ENCODE measurements at regions not wholly inside any gene's neighbourhood (a gene's known extent, or its start where the extent isn't known, plus 50 kb on each side); places are given as distances from the start of the nearest gene placed in this dataset.

DNA sequence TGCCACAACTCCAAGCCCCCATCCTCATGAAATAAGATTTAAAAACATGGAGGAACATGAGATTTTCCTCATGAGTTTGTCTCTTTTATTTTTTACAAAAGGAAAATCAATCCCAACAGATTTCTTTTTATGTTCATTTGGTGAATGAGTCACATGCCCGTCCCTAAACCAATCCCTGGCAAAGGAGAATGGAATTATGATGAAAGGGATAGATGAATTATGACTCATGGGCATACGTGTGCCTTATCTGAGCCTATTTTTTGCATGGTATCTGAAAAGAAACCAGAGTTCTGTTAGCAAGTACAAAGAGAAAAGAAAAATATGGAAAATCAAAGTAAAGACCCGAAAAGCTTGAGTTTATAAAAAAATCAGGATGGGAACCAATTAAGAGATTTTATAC lies 267.5 kb upstream of the TMEM161B start:
- intact Hi-C loops (cut with DNase I; ENCODE audit: low total_unique reads), result no loop called here
- no peaks in the 10 kb centered on the region for H3K36me3 ChIP-seq
- TF ChIP-seq, protein P1, sequence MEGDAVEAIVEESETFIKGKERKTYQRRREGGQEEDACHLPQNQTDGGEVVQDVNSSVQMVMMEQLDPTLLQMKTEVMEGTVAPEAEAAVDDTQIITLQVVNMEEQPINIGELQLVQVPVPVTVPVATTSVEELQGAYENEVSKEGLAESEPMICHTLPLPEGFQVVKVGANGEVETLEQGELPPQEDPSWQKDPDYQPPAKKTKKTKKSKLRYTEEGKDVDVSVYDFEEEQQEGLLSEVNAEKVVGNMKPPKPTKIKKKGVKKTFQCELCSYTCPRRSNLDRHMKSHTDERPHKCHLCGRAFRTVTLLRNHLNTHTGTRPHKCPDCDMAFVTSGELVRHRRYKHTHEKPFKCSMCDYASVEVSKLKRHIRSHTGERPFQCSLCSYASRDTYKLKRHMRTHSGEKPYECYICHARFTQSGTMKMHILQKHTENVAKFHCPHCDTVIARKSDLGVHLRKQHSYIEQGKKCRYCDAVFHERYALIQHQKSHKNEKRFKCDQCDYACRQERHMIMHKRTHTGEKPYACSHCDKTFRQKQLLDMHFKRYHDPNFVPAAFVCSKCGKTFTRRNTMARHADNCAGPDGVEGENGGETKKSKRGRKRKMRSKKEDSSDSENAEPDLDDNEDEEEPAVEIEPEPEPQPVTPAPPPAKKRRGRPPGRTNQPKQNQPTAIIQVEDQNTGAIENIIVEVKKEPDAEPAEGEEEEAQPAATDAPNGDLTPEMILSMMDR (IDR thresholded peaks at IDR 0.05), result no peak
- no peaks in the 10 kb centered on the region for H3K27me3 ChIP-seq
- H3K4me1 ChIP-seq, result no peaks in the 10 kb centered on the region
- DNase-seq, result no peak
- H3K4me3 ChIP-seq, result no peak overlapping the region
- H3K9me3 ChIP-seq, result no peaks in the 10 kb centered on the region
- H3K27ac ChIP-seq, result no peak overlapping the region

DNA sequence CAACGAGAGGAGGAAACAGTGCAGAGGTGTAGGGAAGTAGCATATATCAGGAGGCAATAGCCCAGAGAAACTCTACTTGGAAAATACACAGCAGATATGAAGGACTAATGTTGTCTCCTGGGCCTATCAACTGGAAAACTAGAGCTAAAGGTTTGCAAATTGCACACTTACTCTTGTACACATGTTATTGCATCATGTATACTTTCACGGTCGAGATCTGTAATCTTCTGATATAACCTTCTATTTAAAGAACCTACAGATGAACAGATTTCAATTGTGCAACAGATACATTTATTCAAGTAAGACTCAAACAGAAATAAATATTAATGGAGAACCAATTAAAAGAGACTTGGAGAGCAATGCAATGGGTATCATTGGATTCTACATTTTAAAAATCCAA lies 256.3 kb upstream of the TMEM161B start:
- no peak for DNase-seq
- Histone ChIP-seq H3K4me3 (no peak overlapping the region), H3K36me3 (no peaks in the 10 kb centered on the region), H3K9me3 (no peaks in the 10 kb centered on the region), H3K4me1 (no peaks in the 10 kb centered on the region), H3K27me3 (no peaks in the 10 kb centered on the region), H3K27ac (no peak overlapping the region)
- TF ChIP-seq, protein P1 (IDR thresholded peaks at IDR 0.05), result no peak
- intact Hi-C loops (cut with DNase I; ENCODE audit: low total_unique reads), result no loop called here

DNA sequence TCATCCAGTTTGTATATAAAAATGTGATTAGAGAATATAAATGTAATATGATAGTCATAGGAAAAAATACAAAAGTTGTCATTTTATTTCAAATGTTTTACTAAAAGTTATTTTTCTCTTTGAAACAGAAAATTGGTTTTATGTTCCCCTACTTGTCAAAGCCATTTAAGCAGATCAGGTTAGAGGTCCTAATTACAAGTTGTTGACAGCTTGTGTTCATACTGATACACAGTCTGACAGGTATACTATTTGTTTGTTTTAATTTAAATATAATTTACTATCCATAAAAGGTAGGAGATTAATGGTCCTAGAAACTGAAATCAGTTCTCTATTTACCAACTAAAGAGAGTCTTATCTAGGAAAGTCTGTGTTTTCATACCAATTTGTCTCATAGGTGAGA lies 250.4 kb upstream of the TMEM161B start:
- no peak overlapping the region for H3K4me3 ChIP-seq
- no peak for DNase-seq
- H3K27me3 ChIP-seq, result no peaks in the 10 kb centered on the region
- TF ChIP-seq, protein P1 (IDR thresholded peaks at IDR 0.05), result no peak
- no peak overlapping the region for H3K27ac ChIP-seq
- no peaks in the 10 kb centered on the region for H3K9me3 ChIP-seq
- no peaks in the 10 kb centered on the region for H3K4me1 ChIP-seq
- intact Hi-C loops (cut with DNase I; ENCODE audit: low total_unique reads), result no loop called here
- no peaks in the 10 kb centered on the region for H3K36me3 ChIP-seq

DNA sequence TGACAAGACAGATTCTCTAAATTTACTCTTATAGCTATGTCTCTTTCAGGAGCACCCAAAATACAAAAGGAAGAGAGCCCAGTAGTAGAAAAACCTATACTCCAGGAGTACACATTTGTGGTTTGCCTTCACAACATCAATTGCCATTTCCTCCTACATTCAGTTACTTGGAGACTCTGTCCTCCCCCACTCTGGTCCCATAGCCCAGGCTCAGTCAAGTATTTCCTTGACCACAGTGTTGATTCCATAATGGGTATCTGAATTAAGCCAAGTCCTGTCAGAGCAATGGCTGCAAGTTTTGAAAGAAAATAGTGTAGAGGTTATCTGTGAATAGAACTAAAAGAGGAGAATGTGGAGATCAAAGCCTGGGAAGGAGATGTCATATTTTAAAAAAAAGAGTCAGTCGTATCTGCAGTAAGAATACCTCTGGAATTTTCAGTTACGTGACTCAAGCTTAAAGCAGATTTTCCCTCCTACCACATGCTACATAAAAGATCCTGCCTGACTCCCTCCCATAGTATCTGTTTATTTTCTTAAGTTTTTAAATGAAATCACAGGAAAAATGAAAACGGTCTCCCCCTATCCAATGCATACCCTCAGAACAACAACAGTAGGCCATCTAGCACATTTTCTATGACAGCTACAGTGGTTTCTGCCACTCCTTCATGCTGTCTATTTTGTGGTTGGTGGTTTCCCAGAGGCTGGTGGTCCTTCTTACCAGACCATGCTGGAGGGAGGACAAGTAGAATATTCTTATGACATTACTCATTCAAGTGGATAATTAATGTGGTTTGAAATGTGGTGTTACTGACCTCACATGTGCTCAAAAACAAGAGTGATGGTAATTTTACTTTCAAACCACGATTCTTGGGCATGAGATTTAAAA lies 249.7 kb upstream of the TMEM161B start:
- DNase-seq, result no peak

DNA sequence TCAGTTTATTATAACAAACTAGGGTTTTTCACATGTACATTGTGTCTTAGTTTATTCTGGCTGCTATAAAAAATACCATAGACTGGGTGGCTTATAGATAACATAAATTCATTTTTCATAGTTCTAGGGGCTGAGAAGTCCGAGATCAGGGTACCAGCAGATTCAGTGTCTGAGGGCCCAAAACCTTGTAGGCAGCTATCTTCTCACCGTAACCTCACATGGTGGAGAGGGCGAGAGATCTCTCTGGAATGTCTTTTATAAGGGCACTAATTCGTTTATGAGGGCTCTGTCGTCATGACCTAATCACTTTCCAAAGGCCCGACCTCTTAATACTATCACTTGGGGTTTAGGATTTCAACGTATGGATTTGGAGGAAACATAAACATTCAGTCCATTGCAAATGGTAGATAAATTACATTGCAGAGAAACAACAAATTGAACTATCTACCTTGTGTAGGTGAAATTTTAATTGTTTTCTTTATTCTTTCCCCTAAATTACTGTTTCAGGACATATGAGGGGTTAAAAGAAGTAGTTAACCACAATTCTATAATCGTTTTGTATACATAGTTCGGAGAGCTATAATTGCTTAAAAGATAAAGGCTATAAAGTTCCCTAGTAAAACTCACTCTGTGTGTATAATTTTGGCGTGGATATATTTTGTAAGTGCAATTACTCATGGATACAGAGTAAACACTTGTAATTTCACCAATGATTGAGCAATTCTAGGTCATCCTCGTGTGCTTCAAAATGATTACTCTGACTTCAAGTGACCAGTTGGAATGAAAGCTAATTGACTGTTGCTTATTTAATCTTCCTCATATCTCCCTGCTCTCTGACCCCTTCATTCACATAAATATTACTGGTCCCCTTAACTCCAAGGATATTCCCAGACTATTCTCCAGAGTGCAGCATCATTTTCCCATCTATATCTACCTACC lies 247.5 kb upstream of the TMEM161B start:
- no peaks in the 10 kb centered on the region for H3K9me3 ChIP-seq
- H3K4me1 ChIP-seq, result no peaks in the 10 kb centered on the region
- no peaks in the 10 kb centered on the region for H3K27me3 ChIP-seq
- no peak for DNase-seq
- TF ChIP-seq, protein P1 (IDR thresholded peaks at IDR 0.05), result no peak
- H3K36me3 ChIP-seq, result no peaks in the 10 kb centered on the region
- H3K27ac ChIP-seq, result no peak overlapping the region
- intact Hi-C loops (cut with DNase I; ENCODE audit: low total_unique reads), result no loop called here
- H3K4me3 ChIP-seq, result no peak overlapping the region

More for the DNA sequence above, 249.7 kb upstream of the TMEM161B start:
- Histone ChIP-seq H3K36me3 (no peaks in the 10 kb centered on the region), H3K9me3 (no peaks in the 10 kb centered on the region), H3K27ac (no peak overlapping the region), H3K27me3 (no peaks in the 10 kb centered on the region), H3K4me3 (no peak overlapping the region), H3K4me1 (no peaks in the 10 kb centered on the region)
- TF ChIP-seq, protein P1 (IDR thresholded peaks at IDR 0.05), result no peak
- intact Hi-C loops (cut with DNase I; ENCODE audit: low total_unique reads), result no loop called here
